ENCODE measurements at regions not wholly inside any gene's neighbourhood (a gene's known extent, or its start where the extent isn't known, plus 50 kb on each side); places are given as distances from the start of the nearest gene placed in this dataset.

DNA sequence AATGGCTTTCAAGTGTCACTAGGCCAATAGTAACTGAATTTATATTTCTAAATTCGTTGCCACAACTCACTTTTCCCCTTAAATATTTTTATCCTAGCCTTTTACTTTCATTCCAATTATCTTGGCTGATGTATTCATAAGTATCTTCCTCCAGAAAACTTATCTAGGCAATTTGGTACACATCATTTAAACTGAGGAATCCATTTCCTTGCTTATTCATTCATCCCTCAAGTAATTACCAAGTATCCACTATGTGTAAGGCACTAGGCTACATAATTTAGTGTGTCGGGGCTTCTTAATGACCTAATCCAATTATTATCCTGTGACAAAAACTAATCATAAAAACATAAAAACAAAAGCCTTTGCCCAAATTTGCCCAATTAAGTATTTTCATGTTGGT lies 258.3 kb upstream of the TCF21 start (continued):
- TF ChIP-seq ZNF396 (CRISPR knock-in tag; IDR thresholded peaks at IDR 0.05; ENCODE audit: borderline replicate concordance) = no peak
- no peak for TF ChIP-seq ZNF232 (CRISPR knock-in tag; IDR thresholded peaks at IDR 0.05)
- TF ChIP-seq IRF2 (CRISPR knock-in tag; IDR thresholded peaks at IDR 0.05; ENCODE audit: borderline replicate concordance, low read depth) = no peak
- TF ChIP-seq, protein P1, sequence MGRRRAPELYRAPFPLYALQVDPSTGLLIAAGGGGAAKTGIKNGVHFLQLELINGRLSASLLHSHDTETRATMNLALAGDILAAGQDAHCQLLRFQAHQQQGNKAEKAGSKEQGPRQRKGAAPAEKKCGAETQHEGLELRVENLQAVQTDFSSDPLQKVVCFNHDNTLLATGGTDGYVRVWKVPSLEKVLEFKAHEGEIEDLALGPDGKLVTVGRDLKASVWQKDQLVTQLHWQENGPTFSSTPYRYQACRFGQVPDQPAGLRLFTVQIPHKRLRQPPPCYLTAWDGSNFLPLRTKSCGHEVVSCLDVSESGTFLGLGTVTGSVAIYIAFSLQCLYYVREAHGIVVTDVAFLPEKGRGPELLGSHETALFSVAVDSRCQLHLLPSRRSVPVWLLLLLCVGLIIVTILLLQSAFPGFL (CRISPR knock-in tag; IDR thresholded peaks at IDR 0.05; ENCODE audit: borderline replicate concordance) = no peak
- TF ChIP-seq, protein P2, sequence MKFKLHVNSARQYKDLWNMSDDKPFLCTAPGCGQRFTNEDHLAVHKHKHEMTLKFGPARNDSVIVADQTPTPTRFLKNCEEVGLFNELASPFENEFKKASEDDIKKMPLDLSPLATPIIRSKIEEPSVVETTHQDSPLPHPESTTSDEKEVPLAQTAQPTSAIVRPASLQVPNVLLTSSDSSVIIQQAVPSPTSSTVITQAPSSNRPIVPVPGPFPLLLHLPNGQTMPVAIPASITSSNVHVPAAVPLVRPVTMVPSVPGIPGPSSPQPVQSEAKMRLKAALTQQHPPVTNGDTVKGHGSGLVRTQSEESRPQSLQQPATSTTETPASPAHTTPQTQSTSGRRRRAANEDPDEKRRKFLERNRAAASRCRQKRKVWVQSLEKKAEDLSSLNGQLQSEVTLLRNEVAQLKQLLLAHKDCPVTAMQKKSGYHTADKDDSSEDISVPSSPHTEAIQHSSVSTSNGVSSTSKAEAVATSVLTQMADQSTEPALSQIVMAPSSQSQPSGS (CRISPR knock-in tag; IDR thresholded peaks at IDR 0.05; ENCODE audit: borderline replicate concordance, low read depth) = no peak
- TF ChIP-seq, protein P3, sequence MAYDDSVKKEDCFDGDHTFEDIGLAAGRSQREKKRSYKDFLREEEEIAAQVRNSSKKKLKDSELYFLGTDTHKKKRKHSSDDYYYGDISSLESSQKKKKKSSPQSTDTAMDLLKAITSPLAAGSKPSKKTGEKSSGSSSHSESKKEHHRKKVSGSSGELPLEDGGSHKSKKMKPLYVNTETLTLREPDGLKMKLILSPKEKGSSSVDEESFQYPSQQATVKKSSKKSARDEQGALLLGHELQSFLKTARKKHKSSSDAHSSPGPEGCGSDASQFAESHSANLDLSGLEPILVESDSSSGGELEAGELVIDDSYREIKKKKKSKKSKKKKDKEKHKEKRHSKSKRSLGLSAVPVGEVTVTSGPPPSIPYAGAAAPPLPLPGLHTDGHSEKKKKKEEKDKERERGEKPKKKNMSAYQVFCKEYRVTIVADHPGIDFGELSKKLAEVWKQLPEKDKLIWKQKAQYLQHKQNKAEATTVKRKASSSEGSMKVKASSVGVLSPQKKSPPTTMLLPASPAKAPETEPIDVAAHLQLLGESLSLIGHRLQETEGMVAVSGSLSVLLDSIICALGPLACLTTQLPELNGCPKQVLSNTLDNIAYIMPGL (CRISPR knock-in tag; IDR thresholded peaks at IDR 0.05) = no peak
- TF ChIP-seq NFE2L1 (CRISPR knock-in tag; IDR thresholded peaks at IDR 0.05) = no peak
- no peak for TF ChIP-seq ZNF671 (CRISPR knock-in tag; IDR thresholded peaks at IDR 0.05)
- TF ChIP-seq ESRRA (CRISPR knock-in tag; IDR thresholded peaks at IDR 0.05; ENCODE audit: borderline replicate concordance) = no peak
- no peak for TF ChIP-seq CREM (CRISPR knock-in tag; IDR thresholded peaks at IDR 0.05)
- TF ChIP-seq TP53 (CRISPR knock-in tag; IDR thresholded peaks at IDR 0.05) = no peak

DNA sequence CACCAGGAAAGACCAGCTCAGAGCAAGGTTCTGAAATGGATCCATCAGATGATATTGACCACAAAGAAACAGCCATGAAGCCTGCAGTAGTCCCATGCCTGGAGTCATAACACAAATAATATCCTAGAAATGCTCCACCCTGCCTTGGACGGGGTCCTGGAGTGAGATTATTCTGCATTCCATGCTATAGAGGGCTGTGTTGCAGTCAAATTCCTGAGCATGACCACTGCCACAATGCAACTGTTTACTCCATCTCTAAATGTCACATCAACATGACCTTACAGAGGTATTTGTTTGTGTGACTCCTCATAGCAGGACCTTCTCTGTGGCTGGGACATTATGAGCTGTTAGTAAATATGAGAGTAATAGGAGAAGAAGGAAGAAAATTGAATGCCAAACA lies 257.5 kb upstream of the TCF21 start:
- POLR2A ChIA-PET = no interaction called here
- CTCF ChIA-PET = no interaction called here
- no peaks in the 10 kb centered on the region; the same call in 1 of the 2 replicates for H3K4me1 Mint-ChIP-seq

DNA sequence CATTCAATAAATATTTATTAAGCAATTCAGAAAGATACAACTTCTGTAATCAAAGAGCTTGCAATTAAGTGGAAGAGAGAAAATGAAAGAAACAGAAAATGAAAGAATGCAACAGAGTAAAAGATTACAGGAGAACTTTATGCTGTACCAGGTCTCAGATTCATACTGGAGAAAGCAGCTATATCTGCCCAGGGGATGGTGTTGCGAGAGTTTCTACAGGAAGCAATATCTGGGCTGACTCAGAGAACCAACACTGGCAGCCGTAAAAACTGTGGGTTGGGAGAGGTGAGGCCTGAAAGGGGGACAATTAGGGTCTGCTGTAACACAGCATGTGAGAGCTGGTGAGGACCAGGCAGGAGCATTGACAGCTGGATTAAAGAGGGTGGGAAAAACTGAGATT lies 256.7 kb upstream of the TCF21 start:
- DNase-seq (ENCODE audit: low spot score) (no peak), ATAC-seq (no peak; the same call in 1 of the 2 replicates)
- Mint-ChIP-seq H3K4me3 (no peak overlapping the region), H3K36me3 (no peaks in the 10 kb centered on the region), H3K4me1 (no peaks in the 10 kb centered on the region; the same call in 1 of the 2 replicates), H3K9me3 (0 out of 2 replicates have a peak, but pooled peaks cover 5% of the 10 kb centered on the region), H3K27me3 (ENCODE audit: low read depth) (no peaks in the 10 kb centered on the region), H3K27ac (no peak overlapping the region)
- ChIA-PET CTCF (no interaction called here), POLR2A (no interaction called here)
- no peak for TF ChIP-seq PRRX2 (CRISPR knock-in tag; IDR thresholded peaks at IDR 0.05)
- TF ChIP-seq KAT7 (CRISPR knock-in tag; IDR thresholded peaks at IDR 0.05; ENCODE audit: borderline replicate concordance) = no peak
- no peak for TF ChIP-seq ELF4 (CRISPR knock-in tag; IDR thresholded peaks at IDR 0.05; ENCODE audit: low read depth)
- TF ChIP-seq JUN (CRISPR knock-in tag; IDR thresholded peaks at IDR 0.05) = no peak
- TF ChIP-seq, protein P4, sequence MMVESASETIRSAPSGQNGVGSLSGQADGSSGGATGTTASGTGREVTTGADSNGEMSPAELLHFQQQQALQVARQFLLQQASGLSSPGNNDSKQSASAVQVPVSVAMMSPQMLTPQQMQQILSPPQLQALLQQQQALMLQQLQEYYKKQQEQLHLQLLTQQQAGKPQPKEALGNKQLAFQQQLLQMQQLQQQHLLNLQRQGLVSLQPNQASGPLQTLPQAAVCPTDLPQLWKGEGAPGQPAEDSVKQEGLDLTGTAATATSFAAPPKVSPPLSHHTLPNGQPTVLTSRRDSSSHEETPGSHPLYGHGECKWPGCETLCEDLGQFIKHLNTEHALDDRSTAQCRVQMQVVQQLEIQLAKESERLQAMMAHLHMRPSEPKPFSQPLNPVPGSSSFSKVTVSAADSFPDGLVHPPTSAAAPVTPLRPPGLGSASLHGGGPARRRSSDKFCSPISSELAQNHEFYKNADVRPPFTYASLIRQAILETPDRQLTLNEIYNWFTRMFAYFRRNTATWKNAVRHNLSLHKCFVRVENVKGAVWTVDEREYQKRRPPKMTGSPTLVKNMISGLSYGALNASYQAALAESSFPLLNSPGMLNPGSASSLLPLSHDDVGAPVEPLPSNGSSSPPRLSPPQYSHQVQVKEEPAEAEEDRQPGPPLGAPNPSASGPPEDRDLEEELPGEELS (CRISPR knock-in tag; IDR thresholded peaks at IDR 0.05) = no peak
- TF ChIP-seq, protein P5, sequence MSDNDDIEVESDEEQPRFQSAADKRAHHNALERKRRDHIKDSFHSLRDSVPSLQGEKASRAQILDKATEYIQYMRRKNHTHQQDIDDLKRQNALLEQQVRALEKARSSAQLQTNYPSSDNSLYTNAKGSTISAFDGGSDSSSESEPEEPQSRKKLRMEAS (CRISPR knock-in tag; IDR thresholded peaks at IDR 0.05) = no peak
- no peak for TF ChIP-seq GABPB1 (CRISPR knock-in tag; IDR thresholded peaks at IDR 0.05)
- TF ChIP-seq CREB1 (CRISPR knock-in tag; IDR thresholded peaks at IDR 0.05) = no peak
- TF ChIP-seq, protein P6, sequence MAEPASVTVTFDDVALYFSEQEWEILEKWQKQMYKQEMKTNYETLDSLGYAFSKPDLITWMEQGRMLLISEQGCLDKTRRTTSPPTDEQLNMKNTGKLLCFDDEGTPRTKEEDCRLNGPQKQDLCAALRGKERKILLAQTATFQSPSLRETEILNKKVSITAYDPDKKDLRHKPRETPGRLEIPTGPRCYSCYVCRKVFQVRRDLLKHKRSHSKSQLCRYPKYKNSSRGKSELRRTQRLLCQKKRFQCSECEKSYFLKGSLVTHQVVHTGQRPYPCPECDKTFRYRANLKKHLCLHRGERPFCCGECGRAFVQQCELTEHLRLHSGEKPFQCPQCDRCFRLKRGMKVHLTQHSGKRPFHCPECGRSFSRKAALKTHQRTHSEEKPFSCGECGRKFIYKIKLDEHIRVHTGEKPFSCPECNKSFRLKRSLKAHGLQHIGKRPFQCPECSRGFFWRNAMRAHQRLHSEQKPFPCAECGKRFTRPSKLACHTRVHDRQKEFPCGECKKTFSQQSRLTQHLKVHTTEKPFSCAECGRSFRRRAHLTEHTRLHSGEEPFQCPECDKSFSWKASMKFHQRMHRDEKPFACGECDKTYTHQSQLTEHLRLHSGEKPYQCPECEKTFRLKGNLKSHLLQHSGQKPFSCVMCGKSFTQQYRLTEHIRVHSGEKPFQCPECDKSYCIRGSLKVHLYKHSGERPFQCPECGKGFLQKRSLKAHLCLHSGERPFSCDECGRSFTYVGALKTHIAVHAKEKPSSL (CRISPR knock-in tag; conservative IDR thresholded peaks at IDR 0.05) = no peak
- TF ChIP-seq GRHL2 (CRISPR knock-in tag; IDR thresholded peaks at IDR 0.05; ENCODE audit: insufficient replicate concordance, severe bottlenecking) = no peak

More for the DNA sequence above, 257.5 kb upstream of the TCF21 start:
- no peaks in the 10 kb centered on the region for H3K36me3 Mint-ChIP-seq
- 0 out of 2 replicates have a peak, but pooled peaks cover 5% of the 10 kb centered on the region for H3K9me3 Mint-ChIP-seq
- no peak overlapping the region for H3K27ac Mint-ChIP-seq
- ATAC-seq (peak; percentile 53; the same call in 1 of the 2 replicates), DNase-seq (ENCODE audit: low spot score) (no peak)
- H3K4me3 Mint-ChIP-seq = no peak overlapping the region
- TF ChIP-seq SMAD3 (CRISPR knock-in tag; IDR thresholded peaks at IDR 0.05; ENCODE audit: borderline replicate concordance) (no peak), TP53 (CRISPR knock-in tag; IDR thresholded peaks at IDR 0.05) (no peak), SOX15 (CRISPR knock-in tag; IDR thresholded peaks at IDR 0.05) (no peak), NFE2L1 (CRISPR knock-in tag; IDR thresholded peaks at IDR 0.05) (no peak), RELA (CRISPR knock-in tag; IDR thresholded peaks at IDR 0.05; ENCODE audit: borderline replicate concordance) (no peak), TEAD4 (CRISPR knock-in tag; IDR thresholded peaks at IDR 0.05) (no peak), OVOL2 (CRISPR knock-in tag; IDR thresholded peaks at IDR 0.05; ENCODE audit: borderline replicate concordance) (no peak)
- TF ChIP-seq, protein P7, sequence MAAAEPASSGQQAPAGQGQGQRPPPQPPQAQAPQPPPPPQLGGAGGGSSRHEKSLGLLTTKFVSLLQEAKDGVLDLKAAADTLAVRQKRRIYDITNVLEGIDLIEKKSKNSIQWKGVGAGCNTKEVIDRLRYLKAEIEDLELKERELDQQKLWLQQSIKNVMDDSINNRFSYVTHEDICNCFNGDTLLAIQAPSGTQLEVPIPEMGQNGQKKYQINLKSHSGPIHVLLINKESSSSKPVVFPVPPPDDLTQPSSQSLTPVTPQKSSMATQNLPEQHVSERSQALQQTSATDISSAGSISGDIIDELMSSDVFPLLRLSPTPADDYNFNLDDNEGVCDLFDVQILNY (CRISPR knock-in tag; IDR thresholded peaks at IDR 0.05) = no peak
- no peaks in the 10 kb centered on the region for H3K27me3 Mint-ChIP-seq (ENCODE audit: low read depth)
